Mesendoderm (in vitro differentiated cells): ENCODE measurements at regions not wholly inside any gene's neighbourhood (a gene's known extent, or its start where the extent isn't known, plus 50 kb on each side); places are given as distances from the start of the nearest gene placed in this dataset.
"Not testable (repeated sequence)": the region's sequence is repeated elsewhere in the genome, so short reads cannot be mapped to it uniquely, and the experiment has no call there.

Experiments used
- DNase-seq: peaks from one replicate; pipeline ENCODE4 v3.0.0; 2013
- H2AK5ac ChIP-seq: 2 replicates; pipeline ENCODE4 v1.6.1; 2013; ENCODE audit warnings: low read length, inconsistent platforms
- H2BK120ac ChIP-seq: 2 replicates; pipeline ENCODE4 v1.6.1; 2013; ENCODE audit warnings: low read depth, mild to moderate bottlenecking, low read length, moderate library complexity, mixed read lengths
- H2BK15ac ChIP-seq: replicated peaks from 2 replicates; pipeline ENCODE4 v1.6.1; 2013; ENCODE audit warnings: low read depth, mild to moderate bottlenecking, moderate library complexity
- H2BK5ac ChIP-seq: 2 replicates; pipeline ENCODE4 v1.6.1; 2013; ENCODE audit warnings: low read length, inconsistent platforms
- H3K18ac ChIP-seq: 2 replicates; pipeline ENCODE4 v1.6.1; 2013; ENCODE audit warnings: mild to moderate bottlenecking, low read length, mixed read lengths
- H3K23ac ChIP-seq: one replicate; pipeline ENCODE4 v1.6.1; 2013; ENCODE audit warnings: low read length
- H3K27ac ChIP-seq: 2 replicates; pipeline ENCODE4 v1.5.1; 2013; ENCODE audit warnings: low read depth, mild to moderate bottlenecking, inconsistent platforms, low read length, moderate library complexity
- H3K27me3 ChIP-seq: 2 replicates; pipeline ENCODE4 v1.6.1; 2013; ENCODE audit warnings: low read length, control low read depth, mild to moderate bottlenecking, inconsistent platforms; ENCODE audit not compliant: insufficient read depth, poor library complexity
- H3K36me3 ChIP-seq: 2 replicates; pipeline ENCODE4 v1.6.1; 2013; ENCODE audit warnings: low read length, inconsistent platforms; ENCODE audit not compliant: control insufficient read depth, insufficient read depth
- H3K4ac ChIP-seq: one replicate; pipeline ENCODE4 v1.6.1; 2013; ENCODE audit warnings: low read depth, mild to moderate bottlenecking, low read length, moderate library complexity
- H3K4me1 ChIP-seq: 2 replicates; pipeline ENCODE4 v1.6.1; 2013; ENCODE audit warnings: low read depth, low read length, inconsistent platforms; ENCODE audit not compliant: control insufficient read depth
- H3K4me2 ChIP-seq: 2 replicates; pipeline ENCODE4 v1.6.1; 2013; ENCODE audit warnings: low read length
- H3K4me3 ChIP-seq: 2 replicates; pipeline ENCODE4 v1.5.1; 2013; ENCODE audit warnings: mild to moderate bottlenecking, low read length
- H3K56ac ChIP-seq: one replicate; pipeline ENCODE4 v1.6.1; 2013; ENCODE audit warnings: low read length
- H3K79me1 ChIP-seq: 2 replicates; pipeline ENCODE4 v1.6.1; 2013; ENCODE audit warnings: low read length, inconsistent platforms
- H3K79me2 ChIP-seq: 2 replicates; pipeline ENCODE4 v1.6.1; 2013; ENCODE audit warnings: mild to moderate bottlenecking, low read length; ENCODE audit not compliant: control insufficient read depth, insufficient read depth
- H3K9ac ChIP-seq: 2 replicates; pipeline ENCODE4 v1.6.1; 2013; ENCODE audit warnings: low read length, inconsistent platforms
- H4K5ac ChIP-seq: one replicate; pipeline ENCODE4 v1.6.1; 2013; ENCODE audit warnings: low read length
- H4K8ac ChIP-seq: one replicate; pipeline ENCODE4 v1.6.1; 2013; ENCODE audit warnings: low read depth, mild to moderate bottlenecking, control low read depth, low read length, moderate library complexity
- WGBS: extraction: QIAGEN DNeasy Blood & Tissue Kit; methylation state at CpG from one replicate; pipeline ENCODE4 v1.1.7; 2013; ENCODE audit warnings: low lambda C conversion rate, missing lambda C conversion rate; ENCODE audit not compliant: insufficient coverage; ENCODE audit errors: extremely low coverage; 5-methylcytosine and 5-hydroxymethylcytosine counted together

GRCh38 chr1:191709215-191709614, 449.0 kb upstream of the RGS18 start:
- Histone ChIP-seq H3K27ac (no peak overlapping the region), H3K23ac (no peak overlapping the region), H3K27me3 (no peaks in the 10 kb centered on the region), H3K4me3 (no peak overlapping the region), H3K79me1 (no peaks in the 10 kb centered on the region), H4K5ac (no peak overlapping the region), H3K18ac (no peak overlapping the region), H4K8ac (no peak overlapping the region), H3K4me2 (no peak overlapping the region), H2AK5ac (no peak overlapping the region), H3K79me2 (no peaks in the 10 kb centered on the region), H2BK5ac (no peak overlapping the region), H3K56ac (no peak overlapping the region), H3K4ac (no peak overlapping the region), H2BK120ac (no peak overlapping the region), H3K9ac (no peak overlapping the region), H2BK15ac (no peak overlapping the region), H3K36me3 (no peaks in the 10 kb centered on the region), H3K4me1 (no peaks in the 10 kb centered on the region)
- no CpG with 5 or more reads among the region's 2 CpGs for WGBS
- DNase-seq = no peak

- Histone ChIP-seq H3K4me3 (no peak overlapping the region), H3K27me3 (no peaks in the 10 kb centered on the region), H3K56ac (no peak overlapping the region), H3K18ac (no peak overlapping the region), H2BK5ac (no peak overlapping the region), H3K4me1 (no peaks in the 10 kb centered on the region), H3K4ac (no peak overlapping the region), H3K79me1 (no peaks in the 10 kb centered on the region), H3K4me2 (no peak overlapping the region), H3K27ac (no peak overlapping the region), H4K5ac (no peak overlapping the region), H2BK120ac (no peak overlapping the region), H2BK15ac (no peak overlapping the region), H2AK5ac (no peak overlapping the region), H3K23ac (no peak overlapping the region), H3K9ac (no peak overlapping the region), H3K36me3 (no peaks in the 10 kb centered on the region), H3K79me2 (no peaks in the 10 kb centered on the region), H4K8ac (no peak overlapping the region)
- no peak for DNase-seq
- no CpG with 5 or more reads among the region's 6 CpGs for WGBS
These were observed 446.3 kb upstream of the RGS18 start for GRCh38 chr1:191711961-191712360.

- no peak overlapping the region for H3K27ac ChIP-seq
- WGBS = no CpG with 5 or more reads among the region's 2 CpGs
- H2BK120ac ChIP-seq = no peak overlapping the region
- H3K27me3 ChIP-seq = no peaks in the 10 kb centered on the region
- H2BK5ac ChIP-seq = no peak overlapping the region
- H3K9ac ChIP-seq = no peak overlapping the region
- H3K79me2 ChIP-seq = no peaks in the 10 kb centered on the region
- no peak overlapping the region for H3K4ac ChIP-seq
- H2AK5ac ChIP-seq = no peak overlapping the region
- no peak overlapping the region for H3K56ac ChIP-seq
- no peak overlapping the region for H3K18ac ChIP-seq
- H2BK15ac ChIP-seq = no peak overlapping the region
- peak; percentile 85 for DNase-seq
- H4K8ac ChIP-seq = no peak overlapping the region
- H3K79me1 ChIP-seq = no peaks in the 10 kb centered on the region
- no peak overlapping the region for H3K23ac ChIP-seq
- H4K5ac ChIP-seq = no peak overlapping the region
- no peak overlapping the region for H3K4me3 ChIP-seq
- no peak overlapping the region for H3K4me2 ChIP-seq
- no peaks in the 10 kb centered on the region for H3K4me1 ChIP-seq
- no peaks in the 10 kb centered on the region for H3K36me3 ChIP-seq
These were observed 443.4 kb upstream of the RGS18 start for GRCh38 chr1:191714845-191715244.

GRCh38 chr1:191729742-191730141, 428.5 kb upstream of the RGS18 start:
- Histone ChIP-seq H3K4ac (no peak overlapping the region), H4K5ac (no peak overlapping the region), H3K27ac (no peak overlapping the region), H3K79me1 (no peaks in the 10 kb centered on the region), H3K18ac (no peak overlapping the region), H3K36me3 (no peaks in the 10 kb centered on the region), H4K8ac (no peak overlapping the region), H3K27me3 (no peaks in the 10 kb centered on the region), H2BK120ac (no peak overlapping the region), H3K4me2 (no peak overlapping the region), H3K56ac (no peak overlapping the region), H2BK5ac (no peak overlapping the region), H3K4me3 (no peak overlapping the region), H3K9ac (no peak overlapping the region), H3K79me2 (no peaks in the 10 kb centered on the region), H3K23ac (no peak overlapping the region), H3K4me1 (no peaks in the 10 kb centered on the region), H2BK15ac (no peak overlapping the region), H2AK5ac (no peak overlapping the region)
- no peak for DNase-seq
- WGBS = no CpG with 5 or more reads among the region's 3 CpGs

GRCh38 chr1:191731608-191732302, 426.5 kb upstream of the RGS18 start:
- not testable (repeated sequence) for H3K4ac ChIP-seq, DNase-seq, H2BK5ac ChIP-seq, H2BK120ac ChIP-seq, H3K56ac ChIP-seq, H3K4me3 ChIP-seq, H3K4me2 ChIP-seq, H4K5ac ChIP-seq, H3K9ac ChIP-seq, H3K4me1 ChIP-seq, H3K27me3 ChIP-seq, H3K79me2 ChIP-seq, H2AK5ac ChIP-seq, H3K79me1 ChIP-seq, H3K23ac ChIP-seq, H3K18ac ChIP-seq, H3K27ac ChIP-seq, H2BK15ac ChIP-seq, H4K8ac ChIP-seq, H3K36me3 ChIP-seq
- WGBS = no CpG with 5 or more reads among the region's 49 CpGs

- Histone ChIP-seq H3K9ac (no peak overlapping the region), H3K4me2 (no peak overlapping the region), H2BK120ac (no peak overlapping the region), H2BK5ac (no peak overlapping the region), H3K79me2 (no peaks in the 10 kb centered on the region), H4K5ac (no peak overlapping the region), H3K36me3 (no peaks in the 10 kb centered on the region), H3K27ac (no peak overlapping the region), H3K4ac (no peak overlapping the region), H3K23ac (no peak overlapping the region), H3K4me1 (no peaks in the 10 kb centered on the region), H4K8ac (no peak overlapping the region), H2BK15ac (no peak overlapping the region), H3K56ac (no peak overlapping the region), H3K18ac (no peak overlapping the region), H3K27me3 (no peaks in the 10 kb centered on the region), H2AK5ac (no peak overlapping the region), H3K79me1 (no peaks in the 10 kb centered on the region), H3K4me3 (no peak overlapping the region)
- no peak for DNase-seq
These were observed 423.9 kb upstream of the RGS18 start for GRCh38 chr1:191734321-191734720.
